ENCODE measurements at regions not wholly inside any gene's neighbourhood (a gene's known extent, or its start where the extent isn't known, plus 50 kb on each side); places are given as distances from the start of the nearest gene placed in this dataset.
A peak's percentile ranks its signal among the peaks of the same experiment; 100 is the strongest.

DNA sequence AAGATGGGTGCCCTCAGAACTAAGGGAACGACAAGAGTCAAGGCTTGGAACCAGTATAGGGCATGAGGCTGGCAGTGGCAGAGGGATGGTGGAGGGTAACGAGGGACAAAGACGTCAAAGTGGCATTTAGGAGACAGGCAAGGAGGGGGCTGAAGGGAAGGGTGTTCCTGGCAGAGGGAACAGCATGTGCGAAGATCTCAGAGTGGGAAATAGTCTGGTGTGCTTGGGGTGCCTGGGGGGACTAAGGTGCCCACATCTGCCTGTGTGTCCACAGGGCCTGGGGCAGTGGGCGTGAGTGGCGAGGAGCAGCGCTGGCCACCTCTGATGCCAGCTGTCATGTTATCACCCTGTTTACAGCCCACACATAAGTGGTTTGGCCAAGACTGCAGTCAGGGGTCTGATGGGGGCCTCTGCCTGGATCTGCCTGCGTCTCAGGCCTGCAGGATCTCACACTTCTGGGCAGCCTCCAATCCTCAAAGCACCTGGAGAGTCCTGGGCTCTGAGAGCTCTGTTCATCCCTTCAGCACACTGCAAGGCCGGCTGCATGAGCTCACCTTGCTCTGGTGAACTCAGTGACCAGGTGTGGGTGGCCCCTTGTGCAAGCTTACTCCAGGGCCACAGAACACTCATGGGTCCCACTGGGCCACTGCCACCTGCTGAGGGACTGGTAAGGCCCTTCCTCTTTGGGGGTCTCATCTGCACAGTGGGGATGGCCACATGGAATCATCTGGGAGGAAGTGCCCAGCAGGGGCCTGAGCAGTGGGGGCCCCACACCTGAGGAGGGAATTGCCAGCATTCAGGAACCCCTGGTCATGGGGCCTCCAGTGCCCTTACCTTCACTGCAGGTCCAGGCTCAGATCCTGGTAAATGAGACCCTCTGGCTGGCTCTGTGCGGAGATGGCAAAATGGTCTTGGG is 89.7 kb upstream of the SHISAL1 start:
- no peak for DNase-seq

GRCh38 chr22:44401783-44402110 is 89.0 kb upstream of the SHISAL1 start:
- DNase-seq, result peak; percentile 6

- no peak for DNase-seq
Observed at GRCh38 chr22:44400763-44401060, 88.0 kb upstream of the SHISAL1 start.

DNA sequence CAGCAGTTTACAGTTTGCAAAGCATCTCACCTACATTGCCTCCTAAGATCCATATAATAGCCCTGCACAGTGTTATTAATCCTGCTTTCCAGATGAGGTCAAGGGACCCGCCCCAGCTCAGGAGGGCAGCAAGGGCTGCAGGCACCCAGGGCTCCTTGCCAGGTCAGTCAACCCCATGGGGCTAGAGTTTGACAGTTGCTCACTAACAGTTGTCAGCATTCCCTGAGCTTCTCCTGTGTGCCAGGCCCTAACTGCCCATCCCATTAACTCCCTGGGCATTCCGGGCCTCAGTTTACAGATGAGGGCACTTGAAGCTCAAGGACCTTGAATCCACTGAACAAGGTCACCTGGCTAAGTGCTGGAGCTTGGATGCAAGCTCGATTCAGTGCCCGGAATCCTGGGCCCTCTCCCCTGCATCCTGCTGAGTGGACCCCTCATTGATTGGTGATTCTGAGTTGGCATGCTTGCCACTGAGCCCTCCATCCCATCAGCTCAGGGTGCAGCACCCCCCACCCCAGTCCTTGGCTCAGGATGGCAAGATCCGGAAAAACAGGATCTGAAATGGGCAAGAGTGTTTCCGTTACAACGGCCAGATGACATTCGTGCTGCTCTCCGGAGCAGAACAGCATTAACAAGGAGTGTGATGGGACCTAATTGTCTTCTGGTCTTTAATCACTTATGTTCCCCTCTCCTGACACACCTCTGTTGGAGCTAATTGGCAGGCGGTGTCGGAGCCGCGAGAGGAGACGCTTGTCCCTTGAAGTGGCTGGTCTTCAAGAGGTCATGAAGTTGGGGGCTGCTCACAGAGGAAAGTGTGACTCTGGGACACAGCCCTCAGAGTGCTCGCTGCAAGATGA is 87.4 kb upstream of the SHISAL1 start:
- DNase-seq, result no peak

GRCh38 chr22:44398856-44399837 is 86.4 kb upstream of the SHISAL1 start:
- DNase-seq, result peak; percentile 2

- DNase-seq, result peak; percentile 8
Observed at GRCh38 chr22:44396727-44397722, 84.3 kb upstream of the SHISAL1 start.

- peak; percentile 8 for DNase-seq
Observed at GRCh38 chr22:44396021-44396726, 83.4 kb upstream of the SHISAL1 start.

DNA sequence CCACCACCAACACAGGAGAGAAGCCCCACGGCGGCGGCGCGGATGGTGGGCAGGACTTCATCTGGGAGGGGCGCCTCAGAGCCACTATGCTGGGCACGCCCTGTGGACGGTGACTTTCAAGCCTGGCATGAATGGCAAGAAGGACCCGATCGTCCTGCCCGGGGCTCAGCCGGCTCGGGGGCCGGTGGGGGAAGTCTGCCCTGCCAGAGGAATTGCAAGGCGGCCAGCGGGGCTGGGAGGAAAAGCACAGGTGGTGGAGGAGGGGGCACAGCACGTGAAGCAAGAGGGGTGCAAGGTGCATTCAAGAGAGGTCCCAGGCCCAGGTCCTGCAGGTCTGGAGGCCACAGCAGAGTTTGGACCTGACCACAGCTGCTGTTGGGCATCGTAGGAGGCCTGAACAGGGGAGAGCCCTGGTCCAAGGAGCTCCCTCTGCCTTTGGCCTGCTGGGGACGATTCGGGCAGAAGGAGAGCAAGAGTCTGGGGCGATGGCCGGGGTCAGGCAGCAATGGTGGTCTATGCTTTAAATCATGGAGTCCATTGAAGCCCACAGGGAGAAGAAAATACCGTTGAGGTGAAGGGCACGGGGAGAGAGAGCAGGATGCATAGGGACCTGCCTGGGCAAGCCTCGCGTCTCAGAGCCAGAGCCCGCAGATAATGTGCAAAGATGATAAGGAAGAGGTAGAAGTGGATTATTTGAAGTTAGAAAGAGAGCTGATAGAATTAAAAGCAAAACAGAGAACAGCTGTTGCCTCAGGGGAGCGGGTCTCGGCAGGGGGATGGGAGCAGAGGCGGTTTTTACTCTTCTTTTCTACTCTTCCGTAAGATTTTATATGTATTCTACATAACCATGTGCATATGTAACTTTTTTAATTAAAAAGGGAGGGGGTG is 82.6 kb upstream of the SHISAL1 start:
- peak; percentile 8 for DNase-seq

DNA sequence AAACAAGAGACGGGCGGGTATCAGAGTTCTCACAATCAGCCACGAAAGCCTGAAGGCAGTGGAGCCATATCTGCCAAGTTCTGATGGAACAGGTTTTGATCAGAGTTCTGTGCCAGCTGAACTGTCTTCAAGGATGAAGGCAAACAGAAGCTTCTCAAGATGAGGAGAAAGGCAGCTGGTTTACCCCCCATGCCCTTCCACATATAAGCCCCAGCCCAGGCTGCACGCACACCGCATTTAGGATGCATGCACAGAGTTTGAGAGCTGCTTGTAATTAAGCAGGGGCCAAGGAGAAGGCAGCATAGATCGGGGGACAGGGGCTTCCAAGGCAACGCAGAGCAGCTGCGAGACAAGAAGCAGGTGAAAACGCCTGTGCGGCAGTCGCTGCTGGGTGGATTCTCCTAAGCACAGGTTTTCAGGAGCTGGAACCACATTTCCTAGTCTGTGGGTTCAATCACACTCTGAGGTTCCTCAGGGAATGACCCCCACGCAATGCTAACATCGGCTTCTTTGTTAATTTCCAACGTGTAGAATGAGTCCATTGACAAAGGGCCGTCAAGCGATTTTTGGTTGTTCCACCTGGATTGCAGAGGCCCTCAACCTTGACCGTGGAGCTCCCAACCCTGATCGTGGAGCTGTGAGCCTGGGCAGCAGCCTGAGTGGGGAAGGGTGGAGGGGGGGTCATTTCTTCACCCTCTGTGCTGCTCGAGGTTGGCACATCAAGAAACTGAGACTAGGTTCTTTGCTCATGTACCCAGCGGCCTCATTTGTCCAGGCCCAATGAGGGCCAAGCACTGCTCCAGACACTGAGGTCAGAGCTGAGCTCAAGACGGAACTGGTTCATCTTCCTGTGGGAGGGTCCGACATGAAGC is 81.7 kb upstream of the SHISAL1 start:
- peak; percentile 13 for DNase-seq

GRCh38 chr22:44393066-44393465 is 80.3 kb upstream of the SHISAL1 start:
- no peak for DNase-seq

DNA sequence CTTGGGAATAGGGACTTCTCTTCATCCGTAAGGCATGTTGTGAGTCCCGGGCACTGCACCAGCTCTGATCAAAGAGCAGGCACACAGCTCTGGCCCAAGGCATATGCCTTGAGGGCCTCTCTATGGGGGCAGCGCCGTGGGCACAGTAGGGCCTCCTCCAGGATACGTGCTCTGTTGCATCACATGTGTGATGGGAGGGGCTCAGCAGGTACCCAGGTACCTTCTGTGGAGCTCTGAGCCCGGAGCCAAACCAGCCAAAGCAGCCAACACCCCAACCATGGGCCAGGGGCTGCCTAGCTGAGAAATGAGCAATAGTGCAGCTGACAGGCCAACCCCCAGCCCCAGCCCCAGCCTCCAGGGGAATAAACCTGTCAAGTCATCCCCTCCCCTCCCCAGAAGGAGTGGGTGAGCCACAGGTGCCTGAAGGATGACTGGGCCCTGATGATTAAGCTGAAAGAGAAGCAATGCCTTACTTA is 79.7 kb upstream of the SHISAL1 start:
- no peak for DNase-seq

- no peak for DNase-seq
Observed at GRCh38 chr22:44391481-44392445, 79.0 kb upstream of the SHISAL1 start.

- no peak for DNase-seq
Observed at GRCh38 chr22:44391015-44391414, 78.3 kb upstream of the SHISAL1 start.

GRCh38 chr22:44390613-44390970 is 77.8 kb upstream of the SHISAL1 start:
- DNase-seq, result no peak

GRCh38 chr22:44389926-44390612 is 77.3 kb upstream of the SHISAL1 start:
- DNase-seq, result no peak

GRCh38 chr22:44389181-44389580 is 76.4 kb upstream of the SHISAL1 start:
- no peak for DNase-seq

DNA sequence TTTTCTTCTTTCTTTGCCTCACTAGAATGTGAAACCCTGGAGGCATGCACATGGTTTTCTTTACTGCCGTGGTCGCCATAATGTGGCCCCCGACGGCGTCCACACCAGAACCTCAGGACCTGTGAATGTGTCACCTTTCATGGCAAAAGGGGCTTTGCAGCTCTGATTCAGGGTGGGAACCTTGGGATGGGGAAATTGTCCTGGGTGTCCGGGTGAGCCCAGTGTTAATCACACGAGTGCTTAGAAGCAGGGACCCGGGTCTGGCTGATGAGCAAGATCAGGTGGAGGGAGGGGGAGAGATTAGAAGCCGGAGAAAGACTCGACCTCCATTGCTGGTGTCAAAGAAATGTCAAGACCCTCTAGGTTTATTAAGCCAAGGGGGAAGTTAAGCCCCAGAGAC is 74.7 kb upstream of the SHISAL1 start:
- no peak for DNase-seq
